HepG2 (cell line): ENCODE measurements at regions not wholly inside any gene's neighbourhood (a gene's known extent, or its start where the extent isn't known, plus 50 kb on each side); places are given as distances from the start of the nearest gene placed in this dataset.

Experiments
- CTCF ChIP-seq: sonication (generic); formaldehyde crosslinking; IDR thresholded peaks from 2 replicates; pipeline ENCODE4 v1.5.0; 2020; ENCODE audit warnings: mild to moderate bottlenecking, missing genetic modification reagents, moderate library complexity
- ESRRA ChIP-seq: sonication (generic); formaldehyde crosslinking; IDR thresholded peaks from 2 replicates; pipeline ENCODE4 v1.5.1; 2020; ENCODE audit warnings: mild to moderate bottlenecking, low read depth, missing genetic modification reagents
- TSC22D2 ChIP-seq: sonication (generic); formaldehyde crosslinking; IDR thresholded peaks from 2 replicates; pipeline ENCODE4 v1.5.1; 2020; ENCODE audit warnings: missing genetic modification reagents, mild to moderate bottlenecking, borderline replicate concordance
- ZBTB43 ChIP-seq: sonication (generic); formaldehyde crosslinking; conservative IDR thresholded peaks from 2 replicates; pipeline ENCODE4 v1.4.0; 2020; ENCODE audit warnings: missing genetic modification reagents
- ZNF260 ChIP-seq: sonication (generic); formaldehyde crosslinking; IDR thresholded peaks from 2 replicates; pipeline ENCODE4 v1.4.0; 2020; ENCODE audit warnings: missing genetic modification reagents, low read depth, mild to moderate bottlenecking, borderline replicate concordance
- ZNF281 ChIP-seq: sonication (generic); formaldehyde crosslinking; IDR thresholded peaks from 2 replicates; pipeline ENCODE4 v1.4.0; 2020; ENCODE audit warnings: missing genetic modification reagents, borderline replicate concordance
- ZNF331 ChIP-seq: sonication (generic); formaldehyde crosslinking; IDR thresholded peaks from 2 replicates; pipeline ENCODE4 v1.4.0; 2020; ENCODE audit warnings: missing genetic modification reagents
- ZSCAN31 ChIP-seq: sonication (generic); formaldehyde crosslinking; IDR thresholded peaks from 2 replicates; pipeline ENCODE4 v1.5.0; 2020; ENCODE audit warnings: low read depth, mild to moderate bottlenecking, missing genetic modification reagents

GRCh38 chr1:10848109-10848684 is 51.8 kb upstream of the CASZ1 start (continued):
- TF ChIP-seq ESRRA (no peak), ZNF281 (CRISPR knock-in tag) (no peak), ZBTB43 (peak; percentile 98), CTCF (CRISPR knock-in tag) (peak; percentile 21; the same call in 1 of the 2 replicates), ZNF260 (CRISPR knock-in tag) (no peak), TSC22D2 (CRISPR knock-in tag) (no peak), ZSCAN31 (no peak), ZNF331 (CRISPR knock-in tag) (no peak)
